ENCODE measurements at regions not wholly inside any gene's neighbourhood (a gene's known extent, or its start where the extent isn't known, plus 50 kb on each side); places are given as distances from the start of the nearest gene placed in this dataset.

DNA sequence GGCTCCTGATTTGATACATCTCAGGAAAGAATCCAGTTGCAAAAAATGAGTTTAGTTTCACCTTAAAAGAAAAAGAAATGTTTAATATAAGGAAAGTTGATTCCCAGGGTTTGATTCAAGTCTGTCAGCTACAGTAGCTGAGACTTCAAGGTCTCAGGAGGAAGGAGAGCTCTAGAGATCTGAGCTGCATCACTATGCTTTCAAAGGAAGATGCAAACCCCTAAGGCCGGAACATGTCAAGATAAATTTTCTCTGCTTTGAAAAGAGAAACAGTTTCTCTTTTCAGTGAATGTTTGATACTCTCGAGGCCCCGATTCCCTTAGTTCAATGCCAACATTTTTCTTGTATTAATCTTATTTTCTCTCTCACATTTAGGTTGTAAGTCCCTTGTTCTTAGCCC lies 128.6 kb downstream of the RGPD3 start:
- Histone ChIP-seq H3K4me1 (ENCODE audit: insufficient read depth, low read length) (peaks cover 11% of the 10 kb centered on the region), H3K9me3 (ENCODE audit: insufficient read depth, low read length, severe bottlenecking) (no peaks in the 10 kb centered on the region), H3K27ac (ENCODE audit: low read length) (no peak overlapping the region), H3K4me2 (ENCODE audit: insufficient read depth, low read length) (no peak overlapping the region), H3K4me3 (ENCODE audit: low read depth in 1 of 2, low read length in 2 of 2) (no peak overlapping the region), H3K79me2 (ENCODE audit: insufficient read depth, low read length) (no peaks in the 10 kb centered on the region), H3K9ac (ENCODE audit: low read depth, low read length) (no peak overlapping the region), H2AFZ (ENCODE audit: low read depth, low read length) (no peak overlapping the region), H4K20me1 (ENCODE audit: insufficient read depth, low read length) (no peaks in the 10 kb centered on the region), H3K27me3 (ENCODE audit: insufficient read depth, low read length, poor library complexity) (no peaks in the 10 kb centered on the region), H3K36me3 (ENCODE audit: insufficient read depth, low read length) (no peaks in the 10 kb centered on the region)
- no peak for DNase-seq
- ATAC-seq (ENCODE audit: insufficient read depth, low read depth): no peak
- TF ChIP-seq, protein P1, sequence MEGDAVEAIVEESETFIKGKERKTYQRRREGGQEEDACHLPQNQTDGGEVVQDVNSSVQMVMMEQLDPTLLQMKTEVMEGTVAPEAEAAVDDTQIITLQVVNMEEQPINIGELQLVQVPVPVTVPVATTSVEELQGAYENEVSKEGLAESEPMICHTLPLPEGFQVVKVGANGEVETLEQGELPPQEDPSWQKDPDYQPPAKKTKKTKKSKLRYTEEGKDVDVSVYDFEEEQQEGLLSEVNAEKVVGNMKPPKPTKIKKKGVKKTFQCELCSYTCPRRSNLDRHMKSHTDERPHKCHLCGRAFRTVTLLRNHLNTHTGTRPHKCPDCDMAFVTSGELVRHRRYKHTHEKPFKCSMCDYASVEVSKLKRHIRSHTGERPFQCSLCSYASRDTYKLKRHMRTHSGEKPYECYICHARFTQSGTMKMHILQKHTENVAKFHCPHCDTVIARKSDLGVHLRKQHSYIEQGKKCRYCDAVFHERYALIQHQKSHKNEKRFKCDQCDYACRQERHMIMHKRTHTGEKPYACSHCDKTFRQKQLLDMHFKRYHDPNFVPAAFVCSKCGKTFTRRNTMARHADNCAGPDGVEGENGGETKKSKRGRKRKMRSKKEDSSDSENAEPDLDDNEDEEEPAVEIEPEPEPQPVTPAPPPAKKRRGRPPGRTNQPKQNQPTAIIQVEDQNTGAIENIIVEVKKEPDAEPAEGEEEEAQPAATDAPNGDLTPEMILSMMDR (IDR thresholded peaks at IDR 0.05; ENCODE audit: borderline replicate concordance, extremely low read depth, low read length, poor library complexity, severe bottlenecking): no peak
- TF ChIP-seq EZH2 (IDR thresholded peaks at IDR 0.05; ENCODE audit: borderline replicate concordance, low read depth, low read length, severe bottlenecking): no peak

DNA sequence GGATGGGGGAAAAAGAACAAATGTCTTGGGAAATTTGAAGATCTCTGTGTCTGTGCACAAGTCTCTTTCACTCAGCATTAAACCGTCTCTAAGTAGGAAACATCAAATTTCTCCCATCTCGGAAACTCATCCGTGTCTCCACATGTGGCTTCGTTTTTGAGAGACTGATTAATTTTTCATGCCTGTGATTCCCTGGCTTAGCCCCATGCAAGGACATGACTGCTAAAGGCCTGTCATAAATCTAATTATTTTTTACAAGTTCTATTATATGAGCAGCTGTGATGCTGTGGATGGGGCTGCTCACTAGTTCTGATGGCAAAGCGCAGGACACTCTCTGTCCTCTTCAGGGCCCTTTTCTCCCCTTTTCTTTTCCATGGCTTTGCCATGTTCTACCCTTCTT lies 129.1 kb downstream of the RGPD3 start:
- TF ChIP-seq EZH2 (IDR thresholded peaks at IDR 0.05; ENCODE audit: borderline replicate concordance, low read depth, low read length, severe bottlenecking): no peak
- TF ChIP-seq, protein P1 (IDR thresholded peaks at IDR 0.05; ENCODE audit: borderline replicate concordance, extremely low read depth, low read length, poor library complexity, severe bottlenecking): no peak

DNA sequence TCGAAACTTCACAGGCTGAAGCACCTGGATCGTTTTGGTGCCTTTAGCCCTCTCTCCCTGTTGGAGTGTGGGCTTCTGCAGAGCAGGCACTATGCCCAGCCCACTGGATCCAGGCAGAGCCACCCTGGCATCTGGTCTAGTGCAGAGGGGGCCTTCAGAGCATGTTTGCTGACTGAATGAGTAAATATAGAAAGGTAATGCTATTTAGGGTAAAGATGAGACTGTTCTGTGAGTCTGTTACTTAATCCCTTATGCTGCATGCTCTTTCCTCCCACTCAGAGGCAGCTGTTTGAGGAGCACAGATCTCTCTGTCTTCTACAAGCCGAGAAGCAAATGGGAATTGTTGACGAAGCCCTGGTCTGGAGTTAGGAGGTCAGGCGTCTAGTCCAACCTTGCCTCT lies 130.2 kb downstream of the RGPD3 start:
- no peak overlapping the region for H3K4me3 ChIP-seq (ENCODE audit: low read depth in 1 of 2, low read length in 2 of 2)
- TF ChIP-seq, protein P1 (IDR thresholded peaks at IDR 0.05; ENCODE audit: borderline replicate concordance, extremely low read depth, low read length, poor library complexity, severe bottlenecking): no peak
- no peak for TF ChIP-seq EZH2 (IDR thresholded peaks at IDR 0.05; ENCODE audit: borderline replicate concordance, low read depth, low read length, severe bottlenecking)
- ATAC-seq (ENCODE audit: insufficient read depth, low read depth): no peak

More for the DNA sequence above, 129.1 kb downstream of the RGPD3 start:
- Histone ChIP-seq H3K79me2 (ENCODE audit: insufficient read depth, low read length) (no peaks in the 10 kb centered on the region), H3K27ac (ENCODE audit: low read length) (no peak overlapping the region), H4K20me1 (ENCODE audit: insufficient read depth, low read length) (no peaks in the 10 kb centered on the region), H3K4me3 (ENCODE audit: low read depth in 1 of 2, low read length in 2 of 2) (no peak overlapping the region), H3K27me3 (ENCODE audit: insufficient read depth, low read length, poor library complexity) (no peaks in the 10 kb centered on the region), H2AFZ (ENCODE audit: low read depth, low read length) (no peak overlapping the region), H3K9me3 (ENCODE audit: insufficient read depth, low read length, severe bottlenecking) (no peaks in the 10 kb centered on the region), H3K36me3 (ENCODE audit: insufficient read depth, low read length) (no peaks in the 10 kb centered on the region), H3K9ac (ENCODE audit: low read depth, low read length) (no peak overlapping the region), H3K4me2 (ENCODE audit: insufficient read depth, low read length) (no peak overlapping the region), H3K4me1 (ENCODE audit: insufficient read depth, low read length) (peaks cover 11% of the 10 kb centered on the region)
- DNase-seq: no peak
- no peak for ATAC-seq (ENCODE audit: insufficient read depth, low read depth)

DNA sequence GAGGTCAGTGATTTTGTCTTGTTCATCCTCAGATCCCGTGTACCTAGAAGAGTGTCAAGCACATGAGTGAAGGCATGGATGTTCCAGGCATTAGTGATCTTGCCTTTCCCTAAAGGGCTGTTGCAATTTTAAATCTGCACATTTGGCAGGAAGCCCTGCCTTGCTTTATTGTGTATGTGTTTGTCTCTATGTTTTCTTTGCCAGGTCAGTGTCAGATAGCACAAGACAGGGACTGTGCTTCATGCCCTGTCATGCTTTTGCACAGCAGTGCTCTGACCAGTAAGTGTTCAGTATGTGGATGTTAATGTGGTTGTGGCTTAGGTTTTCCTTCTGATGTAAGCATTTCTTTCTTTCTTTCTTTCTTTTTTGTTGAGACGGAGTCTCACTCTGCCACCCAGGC lies 131.5 kb downstream of the RGPD3 start:
- ATAC-seq (ENCODE audit: insufficient read depth, low read depth) (peak; percentile 42), DNase-seq (no peak)
- H3K4me3 ChIP-seq (ENCODE audit: low read depth in 1 of 2, low read length in 2 of 2): no peak overlapping the region
- no peaks in the 10 kb centered on the region for H3K9me3 ChIP-seq (ENCODE audit: insufficient read depth, low read length, severe bottlenecking)
- peaks cover 32% of the 10 kb centered on the region for H3K4me1 ChIP-seq (ENCODE audit: insufficient read depth, low read length)
- TF ChIP-seq, protein P1 (IDR thresholded peaks at IDR 0.05; ENCODE audit: borderline replicate concordance, extremely low read depth, low read length, poor library complexity, severe bottlenecking): no peak
- no peak for TF ChIP-seq EZH2 (IDR thresholded peaks at IDR 0.05; ENCODE audit: borderline replicate concordance, low read depth, low read length, severe bottlenecking)
- no peaks in the 10 kb centered on the region for H3K79me2 ChIP-seq (ENCODE audit: insufficient read depth, low read length)
- H3K4me2 ChIP-seq (ENCODE audit: insufficient read depth, low read length): no peak overlapping the region
- no peaks in the 10 kb centered on the region for H3K36me3 ChIP-seq (ENCODE audit: insufficient read depth, low read length)
- H3K27ac ChIP-seq (ENCODE audit: low read length): peak overlapping the region; percentile 18; the same call in 1 of the 2 replicates
- no peaks in the 10 kb centered on the region for H3K27me3 ChIP-seq (ENCODE audit: insufficient read depth, low read length, poor library complexity)
- no peaks in the 10 kb centered on the region for H4K20me1 ChIP-seq (ENCODE audit: insufficient read depth, low read length)
- no peak overlapping the region for H2AFZ ChIP-seq (ENCODE audit: low read depth, low read length)
- H3K9ac ChIP-seq (ENCODE audit: low read depth, low read length): no peak overlapping the region

More for the DNA sequence above, 130.2 kb downstream of the RGPD3 start:
- H3K9me3 ChIP-seq (ENCODE audit: insufficient read depth, low read length, severe bottlenecking): no peaks in the 10 kb centered on the region
- no peaks in the 10 kb centered on the region for H3K36me3 ChIP-seq (ENCODE audit: insufficient read depth, low read length)
- no peak for DNase-seq
- H3K27me3 ChIP-seq (ENCODE audit: insufficient read depth, low read length, poor library complexity): no peaks in the 10 kb centered on the region
- H3K4me2 ChIP-seq (ENCODE audit: insufficient read depth, low read length): no peak overlapping the region
- no peak overlapping the region for H3K27ac ChIP-seq (ENCODE audit: low read length)
- H4K20me1 ChIP-seq (ENCODE audit: insufficient read depth, low read length): no peaks in the 10 kb centered on the region
- H3K4me1 ChIP-seq (ENCODE audit: insufficient read depth, low read length): peaks cover 19% of the 10 kb centered on the region
- H2AFZ ChIP-seq (ENCODE audit: low read depth, low read length): peak overlapping the region; percentile 43; the same call in 1 of the 2 replicates
- H3K79me2 ChIP-seq (ENCODE audit: insufficient read depth, low read length): no peaks in the 10 kb centered on the region
- H3K9ac ChIP-seq (ENCODE audit: low read depth, low read length): no peak overlapping the region
